Keratinocyte (primary cell): ENCODE measurements at regions not wholly inside any gene's neighbourhood (a gene's known extent, or its start where the extent isn't known, plus 50 kb on each side); places are given as distances from the start of the nearest gene placed in this dataset.

Source experiments
- DNase-seq: peaks from one replicate; pipeline ENCODE4 v3.0.0-alpha.2; 2011; ENCODE audit warnings: low read depth, missing footprints, low spot score
- FAIRE-seq: peaks from 2 replicates; lab custom pipeline; 2011; peaks lifted over from hg19 to GRCh38; lab: Jason Lieb, UNC
- H2AFZ ChIP-seq: 2 replicates; pipeline ENCODE4 v1.6.0; 2012; ENCODE audit warnings: low read length, control low read depth, inconsistent platforms; ENCODE audit not compliant: control insufficient read depth
- H3K27ac ChIP-seq: 2 replicates; pipeline ENCODE4 v1.5.1; 2011; ENCODE audit warnings: low read length; ENCODE audit not compliant: control insufficient read depth, insufficient read depth
- H3K27me3 ChIP-seq: 3 replicates; pipeline ENCODE4 v1.6.0; 2011; ENCODE audit warnings: low read length; ENCODE audit not compliant: control insufficient read depth, insufficient read depth; ENCODE audit errors: extremely low read depth
- H3K36me3 ChIP-seq, 2 experiments: 2 replicates in 1 of 2; 3 replicates in 1 of 2; pipeline ENCODE4 v1.5.1; 2011; ENCODE audit warnings: low read length in 2 of 2, mild to moderate bottlenecking in 1 of 2; ENCODE audit not compliant: control insufficient read depth in 2 of 2, insufficient read depth in 2 of 2; ENCODE audit errors: extremely low read depth in 1 of 2
- H3K4me1 ChIP-seq: 3 replicates; pipeline ENCODE4 v1.5.1; 2011; ENCODE audit warnings: low read length; ENCODE audit not compliant: control insufficient read depth, insufficient read depth; ENCODE audit errors: extremely low read depth
- H3K4me2 ChIP-seq: 3 replicates; pipeline ENCODE4 v1.6.0; 2011; ENCODE audit warnings: low read depth, low read length; ENCODE audit not compliant: control insufficient read depth, insufficient read depth; ENCODE audit errors: extremely low read depth
- H3K4me3 ChIP-seq, 3 experiments: fragments of 200-600 bp in 1 of 3; sonication (generic) in 1 of 3; 2 replicates in 2 of 3; 3 replicates in 1 of 3; pipeline ENCODE4 v1.5.1; 2011 to 2016; ENCODE audit warnings: low read length in 3 of 3, mild to moderate bottlenecking in 3 of 3, control low read depth in 2 of 3, inconsistent platforms in 1 of 3, low read depth in 1 of 3, mixed read lengths in 1 of 3, mixed run types in 1 of 3, moderate library complexity in 1 of 3; ENCODE audit not compliant: control insufficient read depth in 2 of 3, insufficient read depth in 2 of 3; ENCODE audit errors: extremely low read depth in 1 of 3
- H3K79me2 ChIP-seq: 2 replicates; pipeline ENCODE4 v1.6.0; 2012; ENCODE audit warnings: low read length; ENCODE audit not compliant: control insufficient read depth, insufficient read depth
- H3K9ac ChIP-seq: 3 replicates; pipeline ENCODE4 v1.6.0; 2011; ENCODE audit warnings: low read length; ENCODE audit not compliant: control insufficient read depth, insufficient read depth; ENCODE audit errors: extremely low read depth
- H3K9me1 ChIP-seq: 3 replicates; pipeline ENCODE4 v1.6.0; 2011; ENCODE audit warnings: low read length; ENCODE audit not compliant: control insufficient read depth, insufficient read depth; ENCODE audit errors: extremely low read depth
- H3K9me3 ChIP-seq: 2 replicates; pipeline ENCODE4 v1.5.1; 2012; ENCODE audit warnings: low read depth, low read length; ENCODE audit not compliant: control insufficient read depth
- H4K20me1 ChIP-seq: 3 replicates; pipeline ENCODE4 v1.6.0; 2011; ENCODE audit warnings: low read length; ENCODE audit not compliant: control insufficient read depth, insufficient read depth; ENCODE audit errors: extremely low read depth
- EZH2 ChIP-seq: IDR thresholded peaks from one replicate; pipeline ENCODE4 v1.6.1; 2012; ENCODE audit warnings: inconsistent platforms, mild to moderate bottlenecking, low read length, moderate library complexity
- dilution Hi-C: fragments of 300-500 bp; cut with MboI; formaldehyde crosslinking; loops from one replicate; pipeline ENCODE4 v1.7.0; 2020; ENCODE audit warnings: low sequenced_read_pairs; ENCODE audit not compliant: extremely low pct_ligation_motif_present
- TF ChIP-seq, protein P1 (sequence below), 3 experiments: IDR thresholded peaks in 1 of 3; conservative IDR thresholded peaks in 1 of 3; optimal IDR thresholded peaks in 1 of 3; 2 replicates in 2 of 3; 3 replicates in 1 of 3; pipeline versions ENCODE3 to v1.5.1; 2011; ENCODE audit warnings: low read length in 3 of 3, mild to moderate bottlenecking in 3 of 3, moderate library complexity in 2 of 3, control low read depth in 1 of 3, inconsistent platforms in 1 of 3; ENCODE audit not compliant: insufficient read depth in 2 of 3; ENCODE audit errors: extremely low read depth in 1 of 3

DNA sequence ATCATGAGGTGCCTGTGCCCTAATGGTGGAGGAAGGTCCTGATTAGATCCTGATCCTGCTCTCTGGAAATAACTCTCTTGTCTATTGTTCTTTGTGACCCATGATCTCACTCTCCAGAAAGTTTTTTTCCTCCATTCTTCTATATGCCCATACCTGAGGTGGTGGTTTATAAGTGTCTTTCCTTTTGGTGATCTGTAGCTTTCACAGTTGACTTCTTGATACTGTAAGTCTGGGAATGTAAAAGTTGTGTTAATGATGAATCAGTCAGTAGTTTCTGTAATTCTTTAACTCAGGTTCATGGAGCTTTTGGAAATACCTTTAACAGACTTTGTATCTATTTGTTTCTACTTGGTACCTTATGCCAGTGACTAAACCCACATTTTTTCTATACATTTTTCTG is 444.0 kb upstream of the FLRT2 start:
- no peak overlapping the region for H3K27ac ChIP-seq
- H3K79me2 ChIP-seq, result no peaks in the 10 kb centered on the region
- H3K27me3 ChIP-seq, result no peaks in the 10 kb centered on the region
- no peaks in the 10 kb centered on the region for H3K36me3 ChIP-seq
- DNase-seq (no peak), FAIRE-seq (peak; percentile 52)
- no peak overlapping the region for H2AFZ ChIP-seq
- H3K4me1 ChIP-seq, result peaks cover 7% of the 10 kb centered on the region
- TF ChIP-seq EZH2, result no peak
- TF ChIP-seq, protein P1, sequence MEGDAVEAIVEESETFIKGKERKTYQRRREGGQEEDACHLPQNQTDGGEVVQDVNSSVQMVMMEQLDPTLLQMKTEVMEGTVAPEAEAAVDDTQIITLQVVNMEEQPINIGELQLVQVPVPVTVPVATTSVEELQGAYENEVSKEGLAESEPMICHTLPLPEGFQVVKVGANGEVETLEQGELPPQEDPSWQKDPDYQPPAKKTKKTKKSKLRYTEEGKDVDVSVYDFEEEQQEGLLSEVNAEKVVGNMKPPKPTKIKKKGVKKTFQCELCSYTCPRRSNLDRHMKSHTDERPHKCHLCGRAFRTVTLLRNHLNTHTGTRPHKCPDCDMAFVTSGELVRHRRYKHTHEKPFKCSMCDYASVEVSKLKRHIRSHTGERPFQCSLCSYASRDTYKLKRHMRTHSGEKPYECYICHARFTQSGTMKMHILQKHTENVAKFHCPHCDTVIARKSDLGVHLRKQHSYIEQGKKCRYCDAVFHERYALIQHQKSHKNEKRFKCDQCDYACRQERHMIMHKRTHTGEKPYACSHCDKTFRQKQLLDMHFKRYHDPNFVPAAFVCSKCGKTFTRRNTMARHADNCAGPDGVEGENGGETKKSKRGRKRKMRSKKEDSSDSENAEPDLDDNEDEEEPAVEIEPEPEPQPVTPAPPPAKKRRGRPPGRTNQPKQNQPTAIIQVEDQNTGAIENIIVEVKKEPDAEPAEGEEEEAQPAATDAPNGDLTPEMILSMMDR (optimal IDR thresholded peaks at IDR 0.05 in 1 of 3, IDR thresholded peaks at IDR 0.05 in 1 of 3, conservative IDR thresholded peaks at IDR 0.05 in 1 of 3; ENCODE audit: extremely low read depth in 1 of 3, insufficient read depth in 2 of 3, low read length in 3 of 3), result no peak
- H3K9me3 ChIP-seq, result no peaks in the 10 kb centered on the region
- no peak overlapping the region for H3K4me3 ChIP-seq
- no peak overlapping the region for H3K4me2 ChIP-seq
- no peaks in the 10 kb centered on the region for H3K9me1 ChIP-seq
- dilution Hi-C loops, result no loop called here
- H3K9ac ChIP-seq, result no peak overlapping the region
- H4K20me1 ChIP-seq, result no peaks in the 10 kb centered on the region

DNA sequence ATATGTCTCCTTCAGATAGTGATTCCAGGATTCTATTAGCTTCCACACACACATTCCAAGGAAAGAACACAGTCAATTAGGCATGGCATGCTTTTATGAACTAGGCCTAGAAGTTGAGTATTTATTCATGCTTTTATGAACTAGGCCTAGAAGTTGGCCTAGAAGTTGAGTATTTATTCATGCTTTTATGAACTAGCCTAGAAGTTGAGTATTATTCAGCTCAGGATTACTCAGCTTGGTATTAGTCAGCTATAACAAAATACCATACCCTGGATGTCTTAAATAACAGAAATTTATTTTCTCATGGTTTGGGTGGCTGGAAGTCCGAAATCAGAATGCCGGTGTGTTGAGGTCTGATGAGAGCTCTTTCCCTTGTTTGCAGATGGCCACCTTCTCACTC is 442.7 kb upstream of the FLRT2 start:
- Histone ChIP-seq H3K27ac (no peak overlapping the region), H3K4me2 (no peak overlapping the region), H4K20me1 (no peaks in the 10 kb centered on the region), H3K9ac (no peak overlapping the region), H3K4me1 (peaks cover 7% of the 10 kb centered on the region), H3K9me1 (no peaks in the 10 kb centered on the region), H3K9me3 (no peaks in the 10 kb centered on the region), H3K36me3 (no peaks in the 10 kb centered on the region), H2AFZ (no peak overlapping the region), H3K27me3 (no peaks in the 10 kb centered on the region), H3K4me3 (no peak overlapping the region), H3K79me2 (no peaks in the 10 kb centered on the region)
- DNase-seq, result no peak
- TF ChIP-seq, protein P1 (optimal IDR thresholded peaks at IDR 0.05 in 1 of 3, IDR thresholded peaks at IDR 0.05 in 1 of 3, conservative IDR thresholded peaks at IDR 0.05 in 1 of 3; ENCODE audit: extremely low read depth in 1 of 3, insufficient read depth in 2 of 3, low read length in 3 of 3), result no peak
- TF ChIP-seq EZH2, result no peak
- dilution Hi-C loops, result no loop called here
- FAIRE-seq, result peak; percentile 17
